HEK293T (cell line): ENCODE measurements at regions not wholly inside any gene's neighbourhood (a gene's known extent, or its start where the extent isn't known, plus 50 kb on each side); places are given as distances from the start of the nearest gene placed in this dataset.

Experiments used
- CTCF ChIA-PET: fragments of 350-600 bp; formaldehyde crosslinking; extraction: SDS; loops from one replicate; lab custom pipeline; 2021; ENCODE audit warnings: antibody characterized with exemption, inconsistent platforms; lab: Yijun Ruan, JAX
- POLR2A ChIA-PET: fragments of 350-600 bp; formaldehyde crosslinking; extraction: SDS; loops from one replicate; lab custom pipeline; 2020; ENCODE audit warnings: antibody characterized with exemption, inconsistent platforms; lab: Yijun Ruan, JAX
- DNase-seq: peaks from one replicate; pipeline ENCODE4 v3.0.0; 2012; ENCODE audit warnings: mixed read lengths; ENCODE audit errors: extremely low spot score
- ARNT ChIP-seq: fragments of 450-650 bp; IDR thresholded peaks from 2 replicates; pipeline ENCODE4 v1.6.1; 2017; ENCODE audit warnings: mild to moderate bottlenecking
- BHLHE40 ChIP-seq: fragments of 450-650 bp; IDR thresholded peaks from 2 replicates; pipeline ENCODE4 v1.6.1; 2016; ENCODE audit warnings: mild to moderate bottlenecking, moderate library complexity, borderline replicate concordance
- CTBP1 ChIP-seq: fragments of 450-650 bp; IDR thresholded peaks from 2 replicates; pipeline ENCODE4 v1.6.1; 2016; ENCODE audit warnings: borderline replicate concordance
- ELF4 ChIP-seq: fragments of 450-650 bp; IDR thresholded peaks from 2 replicates; pipeline ENCODE4 v1.6.1; 2017; ENCODE audit warnings: antibody characterized with exemption
- FOXA1 ChIP-seq: fragments of 450-650 bp; IDR thresholded peaks from 2 replicates; pipeline ENCODE4 v1.6.1; 2016; ENCODE audit warnings: mild to moderate bottlenecking
- FOXK2 ChIP-seq: fragments of 450-650 bp; IDR thresholded peaks from 2 replicates; pipeline ENCODE4 v1.6.1; 2016; ENCODE audit warnings: mild to moderate bottlenecking
- FOXM1 ChIP-seq: fragments of 450-650 bp; IDR thresholded peaks from 2 replicates; pipeline ENCODE4 v1.6.1; 2017; ENCODE audit warnings: mild to moderate bottlenecking, borderline replicate concordance
- HDGF ChIP-seq: fragments of 450-650 bp; IDR thresholded peaks from 2 replicates; pipeline ENCODE4 v1.6.1; 2017; ENCODE audit warnings: antibody characterized with exemption, borderline replicate concordance
- L3MBTL2 ChIP-seq: fragments of 450-650 bp; conservative IDR thresholded peaks from 2 replicates; pipeline ENCODE4 v1.6.1; 2016; ENCODE audit warnings: mild to moderate bottlenecking
- LEF1 ChIP-seq: fragments of 450-650 bp; IDR thresholded peaks from 2 replicates; pipeline ENCODE4 v1.6.1; 2017; ENCODE audit warnings: mild to moderate bottlenecking, borderline replicate concordance
- NFRKB ChIP-seq: fragments of 450-650 bp; IDR thresholded peaks from 2 replicates; pipeline ENCODE4 v1.6.1; 2016; ENCODE audit warnings: mild to moderate bottlenecking, moderate library complexity
- SP1 ChIP-seq: fragments of 450-650 bp; IDR thresholded peaks from 2 replicates; pipeline ENCODE4 v1.6.1; 2017
- SUZ12 ChIP-seq: fragments of 450-650 bp; IDR thresholded peaks from 2 replicates; pipeline ENCODE4 v1.6.1; 2016; ENCODE audit warnings: mild to moderate bottlenecking
- TARDBP ChIP-seq: fragments of 450-650 bp; IDR thresholded peaks from 2 replicates; pipeline ENCODE4 v1.6.1; 2016
- ZNF384 ChIP-seq: fragments of 450-650 bp; IDR thresholded peaks from 2 replicates; pipeline ENCODE4 v1.6.1; 2016
- TF ChIP-seq, protein P1 (sequence below): fragments of 450-650 bp; IDR thresholded peaks from 2 replicates; pipeline ENCODE4 v1.6.1; 2016

DNA sequence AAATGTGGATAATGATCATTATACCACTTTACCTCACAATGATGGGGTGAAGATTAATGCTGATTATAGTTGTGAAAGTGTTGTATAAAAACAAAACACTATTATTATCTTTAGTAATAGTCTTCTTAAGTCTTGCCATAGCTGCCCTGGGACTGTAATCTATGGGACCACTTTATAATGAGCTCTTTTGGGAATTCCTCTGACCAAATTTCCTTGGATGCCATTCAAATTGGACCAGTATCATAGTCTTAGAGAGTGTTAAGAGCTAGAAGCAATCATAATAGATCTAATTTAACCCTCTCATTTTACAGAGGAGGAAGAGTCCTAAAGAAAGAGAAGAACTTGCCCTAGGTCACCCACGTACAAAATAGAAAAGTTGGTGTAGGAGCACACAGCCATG is 457.7 kb upstream of the SLC14A2 start:
- ChIA-PET POLR2A (no interaction called here), CTCF (no interaction called here)
- no peak for DNase-seq
- TF ChIP-seq SUZ12 (no peak), NFRKB (no peak), L3MBTL2 (no peak), FOXA1 (no peak), FOXM1 (no peak), SP1 (no peak), BHLHE40 (no peak), ARNT (no peak), TARDBP (no peak), CTBP1 (no peak), HDGF (no peak), ELF4 (no peak), FOXK2 (no peak), LEF1 (no peak), ZNF384 (no peak)
- TF ChIP-seq, protein P1, sequence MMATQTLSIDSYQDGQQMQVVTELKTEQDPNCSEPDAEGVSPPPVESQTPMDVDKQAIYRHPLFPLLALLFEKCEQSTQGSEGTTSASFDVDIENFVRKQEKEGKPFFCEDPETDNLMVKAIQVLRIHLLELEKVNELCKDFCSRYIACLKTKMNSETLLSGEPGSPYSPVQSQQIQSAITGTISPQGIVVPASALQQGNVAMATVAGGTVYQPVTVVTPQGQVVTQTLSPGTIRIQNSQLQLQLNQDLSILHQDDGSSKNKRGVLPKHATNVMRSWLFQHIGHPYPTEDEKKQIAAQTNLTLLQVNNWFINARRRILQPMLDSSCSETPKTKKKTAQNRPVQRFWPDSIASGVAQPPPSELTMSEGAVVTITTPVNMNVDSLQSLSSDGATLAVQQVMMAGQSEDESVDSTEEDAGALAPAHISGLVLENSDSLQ: no peak

DNA sequence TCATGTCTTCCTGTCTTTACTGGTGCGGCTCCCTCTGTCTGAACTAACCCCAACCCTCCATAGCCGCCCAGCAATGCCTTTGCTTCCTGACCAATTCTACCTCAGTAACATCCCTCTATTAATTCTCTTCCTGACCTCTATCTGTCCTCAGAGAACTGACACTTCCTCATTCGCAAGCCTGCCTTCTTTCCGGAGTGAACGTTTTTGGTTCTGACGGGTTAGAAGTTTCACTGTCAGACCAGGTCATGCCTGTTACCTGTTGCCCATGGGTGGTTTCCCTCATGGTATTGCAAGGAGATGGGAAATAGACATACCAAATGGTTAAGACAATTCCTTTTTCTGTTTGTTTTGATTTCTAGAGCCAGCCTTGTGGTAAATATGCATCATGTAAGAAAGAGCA is 453.4 kb upstream of the SLC14A2 start:
- POLR2A ChIA-PET: no interaction called here
- DNase-seq: no peak
- CTCF ChIA-PET: no interaction called here
- TF ChIP-seq TARDBP: no peak
- no peak for TF ChIP-seq CTBP1
- no peak for TF ChIP-seq FOXK2
- TF ChIP-seq ARNT: no peak
- TF ChIP-seq L3MBTL2: no peak
- no peak for TF ChIP-seq FOXA1
- no peak for TF ChIP-seq ZNF384
- no peak for TF ChIP-seq BHLHE40
- no peak for TF ChIP-seq NFRKB
- TF ChIP-seq HDGF: no peak
- no peak for TF ChIP-seq SUZ12
- TF ChIP-seq SP1: no peak
- TF ChIP-seq ELF4: no peak
- TF ChIP-seq, protein P1: no peak

DNA sequence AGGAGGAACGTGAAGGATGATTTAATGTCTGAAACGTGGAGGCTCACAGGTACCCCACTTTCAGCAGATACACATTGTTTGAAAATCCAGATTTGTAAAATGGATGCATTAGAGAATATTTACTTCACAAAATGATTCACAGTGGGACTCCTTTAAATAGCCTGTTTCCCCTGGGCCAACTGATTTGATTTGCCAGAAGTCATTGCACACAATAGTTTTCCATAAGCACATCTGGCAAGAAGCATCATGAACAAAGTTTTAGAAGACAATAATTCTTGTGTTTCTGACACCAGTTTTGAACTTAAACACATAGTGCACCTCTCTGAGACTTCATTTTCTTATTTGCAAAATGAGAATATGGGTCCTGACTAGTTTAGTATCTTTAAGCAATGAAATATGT is 451.4 kb upstream of the SLC14A2 start:
- POLR2A ChIA-PET: no interaction called here
- no peak for TF ChIP-seq SP1
- TF ChIP-seq ELF4: no peak
- CTCF ChIA-PET: no interaction called here
- DNase-seq: no peak

DNA sequence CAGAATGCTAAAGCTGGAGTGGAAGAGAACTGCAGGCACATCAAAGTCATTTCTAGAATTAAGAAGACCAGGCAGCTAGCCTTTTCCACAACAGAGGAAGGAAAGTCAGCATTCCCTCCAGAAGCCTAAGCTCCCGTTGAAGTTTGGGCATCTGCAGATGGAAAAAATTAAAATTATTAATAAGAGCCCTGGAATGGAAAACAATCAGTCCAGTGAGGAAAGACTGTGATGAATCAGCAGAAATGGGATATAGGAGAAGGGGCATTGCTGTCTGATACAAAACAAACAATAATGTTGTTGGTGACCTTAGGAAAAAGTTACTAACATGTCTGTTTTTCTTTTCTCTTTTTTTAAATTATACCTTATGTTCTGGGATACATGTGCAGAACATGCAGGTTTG is 450.7 kb upstream of the SLC14A2 start:
- no peak for DNase-seq
- TF ChIP-seq NFRKB (no peak), LEF1 (no peak), L3MBTL2 (no peak), SP1 (no peak), ZNF384 (no peak), ARNT (no peak), FOXK2 (no peak), HDGF (no peak), SUZ12 (no peak), CTBP1 (no peak), BHLHE40 (no peak), TARDBP (no peak)
- ChIA-PET POLR2A (no interaction called here), CTCF (no interaction called here)

DNA sequence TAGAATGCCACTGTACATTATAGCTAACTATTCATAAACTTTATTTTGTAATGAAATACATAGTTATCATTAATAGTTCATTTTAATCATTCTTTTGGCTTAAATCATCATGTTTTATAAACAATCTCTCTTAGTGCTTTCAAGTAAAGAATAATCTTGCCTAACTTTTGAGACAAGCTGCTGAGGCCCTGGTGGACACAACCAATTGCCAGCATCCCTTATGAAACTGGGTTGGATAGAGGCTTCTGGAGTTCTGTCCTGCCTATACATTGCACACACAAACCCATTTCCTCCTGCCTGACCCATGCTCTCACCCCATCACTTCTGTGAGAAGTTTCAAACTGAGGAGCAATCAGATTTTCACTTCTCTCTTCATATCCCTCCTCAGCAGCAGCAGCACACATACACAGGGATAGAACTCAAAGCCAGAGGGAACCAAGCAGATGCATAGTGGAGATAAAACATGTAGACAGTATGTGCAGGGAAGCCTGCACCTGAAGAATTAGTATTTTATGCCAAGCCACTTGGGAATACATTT is 450.0 kb upstream of the SLC14A2 start:
- ChIA-PET POLR2A (no interaction called here), CTCF (no interaction called here)
- TF ChIP-seq FOXM1 (no peak), ARNT (no peak), ELF4 (no peak), TARDBP (no peak), SUZ12 (no peak), BHLHE40 (no peak), ZNF384 (no peak), CTBP1 (no peak), SP1 (no peak), L3MBTL2 (no peak), NFRKB (no peak), FOXK2 (no peak), HDGF (no peak), LEF1 (no peak), FOXA1 (no peak)
- TF ChIP-seq, protein P1: no peak
- no peak for DNase-seq

DNA sequence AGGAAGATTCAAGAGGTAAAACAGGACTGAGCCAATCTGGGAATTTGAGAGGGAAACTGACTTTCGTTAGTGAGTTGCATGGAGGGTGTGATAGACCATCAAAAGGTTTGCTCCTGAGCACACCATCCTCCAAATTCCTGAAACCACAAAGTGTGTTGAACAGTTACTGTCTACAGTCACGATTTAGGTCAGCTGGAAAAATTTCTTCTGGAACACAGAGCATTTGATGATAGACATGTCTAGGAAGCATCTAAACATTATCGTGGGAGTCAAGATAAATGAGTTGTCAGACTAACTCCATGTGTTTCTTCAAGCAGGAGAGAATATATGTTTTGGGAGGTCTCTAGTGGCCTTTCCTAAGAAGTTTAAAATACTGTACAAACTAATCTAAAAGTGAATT is 449.4 kb upstream of the SLC14A2 start:
- TF ChIP-seq ZNF384 (no peak), SUZ12 (no peak), TARDBP (no peak), FOXA1 (no peak), FOXK2 (no peak), LEF1 (no peak), ARNT (no peak), HDGF (no peak), BHLHE40 (no peak), FOXM1 (no peak), CTBP1 (no peak)
- TF ChIP-seq, protein P1: no peak
- ChIA-PET POLR2A (no interaction called here), CTCF (no interaction called here)
- DNase-seq: no peak
